ENCODE measurements at regions not wholly inside any gene's neighbourhood (a gene's known extent, or its start where the extent isn't known, plus 50 kb on each side); places are given as distances from the start of the nearest gene placed in this dataset.
A peak's percentile ranks its signal among the peaks of the same experiment; 100 is the strongest.

- DNase-seq (ENCODE audit: low spot score) = no peak
Observed at GRCh38 chr13:70385852-70386251, 277.6 kb upstream of the KLHL1 start.

- no peak for DNase-seq (ENCODE audit: low spot score)
Observed at GRCh38 chr13:70384156-70384555, 275.9 kb upstream of the KLHL1 start.

DNA sequence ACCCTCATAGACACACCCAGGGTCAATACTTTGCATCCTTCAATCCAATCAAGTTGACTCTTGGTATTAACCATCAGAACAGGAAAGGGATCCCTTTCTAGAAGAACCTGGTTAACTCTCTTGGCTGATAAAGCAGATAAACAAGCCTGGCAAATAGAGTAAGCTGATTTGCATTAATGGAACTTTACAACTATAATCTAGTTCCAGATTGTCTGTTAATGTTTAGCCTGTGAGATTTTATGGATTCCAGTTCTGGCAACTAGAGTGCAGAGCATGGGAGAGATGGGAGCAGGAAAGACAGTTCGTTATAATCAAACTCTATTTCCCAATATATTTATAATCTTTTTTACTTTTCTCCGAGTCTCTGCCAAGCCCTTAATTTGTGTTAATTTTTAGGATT, 272.6 kb upstream of the KLHL1 start:
- DNase-seq (ENCODE audit: low spot score) = no peak

GRCh38 chr13:70375718-70376117, 267.5 kb upstream of the KLHL1 start:
- no peak for DNase-seq (ENCODE audit: low spot score)

DNA sequence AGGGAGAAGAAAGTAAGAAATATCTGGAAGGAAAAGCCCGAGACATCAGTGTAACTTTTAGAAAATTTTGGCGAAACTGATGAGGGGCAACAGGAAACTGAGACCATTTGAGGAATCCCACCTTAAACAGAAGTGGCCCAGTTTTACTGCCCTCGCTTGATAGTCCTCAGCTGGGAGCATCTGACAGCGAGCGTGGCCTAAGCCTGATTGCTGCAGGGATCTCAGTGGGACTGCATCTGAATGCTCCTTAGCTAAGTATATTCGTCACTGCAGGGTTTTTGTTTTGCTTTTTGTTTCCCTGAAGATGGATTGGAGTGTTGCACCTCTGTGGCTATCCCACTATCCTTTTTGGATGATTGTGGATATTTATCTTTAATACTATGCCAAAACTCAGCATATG, 262.7 kb upstream of the KLHL1 start:
- no peak for DNase-seq (ENCODE audit: low spot score)

- no peak for DNase-seq (ENCODE audit: low spot score)
Observed at GRCh38 chr13:70366720-70367119, 258.5 kb upstream of the KLHL1 start.

DNA sequence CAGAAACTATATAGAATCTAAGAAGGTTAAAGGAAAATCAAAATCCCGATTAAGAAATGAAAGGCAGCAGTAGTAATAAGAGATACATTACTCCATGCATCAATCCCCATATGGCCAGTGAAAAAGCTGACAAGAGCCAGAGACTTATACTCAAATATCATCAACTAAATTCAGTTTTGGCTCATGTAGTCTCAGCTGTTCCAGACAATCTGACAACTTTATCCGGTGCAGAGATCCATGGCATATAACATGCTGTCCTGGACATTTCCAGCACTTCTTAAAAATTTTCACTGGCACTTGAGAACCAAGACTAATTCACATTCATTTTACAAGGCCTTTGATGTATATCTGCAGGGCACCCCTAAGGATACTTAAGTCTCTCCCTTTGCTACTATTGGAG, 255.7 kb upstream of the KLHL1 start:
- DNase-seq (ENCODE audit: low spot score) = no peak

DNA sequence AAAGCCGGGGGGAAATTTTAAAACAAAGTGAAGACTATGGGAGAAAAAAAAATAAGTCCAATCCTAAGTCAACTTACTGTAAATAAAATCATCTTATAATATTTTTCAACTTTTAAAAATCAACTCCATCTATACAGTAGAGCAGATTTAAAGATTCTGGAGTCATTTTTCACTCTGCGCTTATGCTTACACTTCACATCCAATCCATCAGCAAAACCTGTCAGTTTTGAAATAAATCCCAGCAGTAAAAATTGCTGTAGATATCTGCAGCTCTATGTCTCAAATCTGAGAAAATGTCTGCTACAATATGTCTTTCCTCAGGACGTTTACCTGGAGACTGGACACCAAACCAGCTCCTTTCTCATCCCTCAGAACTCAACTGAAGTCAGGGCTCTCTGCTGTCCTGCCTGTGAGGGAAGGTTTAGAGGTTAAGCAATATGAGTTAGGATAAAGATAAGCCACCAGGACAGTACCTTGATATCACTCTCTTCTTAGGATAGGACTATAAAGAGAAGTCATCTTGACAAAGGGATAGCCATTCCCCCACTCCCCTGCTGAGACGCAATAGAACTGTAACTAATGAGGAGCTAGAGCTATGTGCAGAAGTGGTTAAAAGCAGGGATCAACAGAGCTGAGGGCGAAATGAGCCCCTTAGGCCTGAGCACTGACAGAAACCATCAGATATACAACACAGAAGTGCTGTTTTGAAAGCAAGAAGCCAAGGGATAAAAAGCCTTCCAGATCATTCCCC, 254.7 kb upstream of the KLHL1 start:
- DNase-seq (ENCODE audit: low spot score) = no peak

- no peak for DNase-seq (ENCODE audit: low spot score)
Observed at GRCh38 chr13:70357031-70357430, 248.8 kb upstream of the KLHL1 start.

- no peak for DNase-seq (ENCODE audit: low spot score)
Observed at GRCh38 chr13:70353096-70353495, 244.8 kb upstream of the KLHL1 start.

DNA sequence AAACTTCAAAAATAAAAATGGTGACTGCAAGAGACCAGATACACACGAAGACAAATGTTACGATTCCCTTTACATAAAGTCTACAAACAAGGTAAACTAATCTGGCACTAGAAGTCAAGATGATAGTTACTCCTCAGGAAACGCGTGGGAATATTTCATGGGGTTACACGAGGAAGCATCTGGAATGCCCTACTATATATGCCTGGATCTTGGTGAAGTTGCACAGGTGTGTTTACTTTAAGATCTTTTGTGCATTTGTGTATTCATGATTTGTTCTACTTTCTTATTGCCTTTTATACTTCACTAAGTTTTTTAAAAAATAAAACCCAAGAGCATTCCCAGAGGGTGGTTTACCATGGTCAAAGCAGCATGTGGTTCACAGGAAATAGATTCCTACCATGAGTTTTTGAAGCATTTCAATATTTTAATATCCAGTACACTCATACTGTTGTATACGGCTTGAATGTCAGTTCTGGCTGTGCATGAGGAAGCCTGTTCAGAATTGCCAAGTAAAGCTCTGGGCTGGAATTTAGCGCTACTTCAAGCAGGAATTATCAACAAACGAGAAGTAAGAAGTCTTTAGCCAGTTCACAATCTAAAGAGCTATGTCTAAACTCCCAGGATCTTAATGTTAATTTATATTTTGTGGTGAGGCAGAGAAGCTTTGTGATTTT, 239.8 kb upstream of the KLHL1 start:
- DNase-seq (ENCODE audit: low spot score) = no peak

- no peak for DNase-seq (ENCODE audit: low spot score)
Observed at GRCh38 chr13:70339738-70340137, 231.5 kb upstream of the KLHL1 start.

DNA sequence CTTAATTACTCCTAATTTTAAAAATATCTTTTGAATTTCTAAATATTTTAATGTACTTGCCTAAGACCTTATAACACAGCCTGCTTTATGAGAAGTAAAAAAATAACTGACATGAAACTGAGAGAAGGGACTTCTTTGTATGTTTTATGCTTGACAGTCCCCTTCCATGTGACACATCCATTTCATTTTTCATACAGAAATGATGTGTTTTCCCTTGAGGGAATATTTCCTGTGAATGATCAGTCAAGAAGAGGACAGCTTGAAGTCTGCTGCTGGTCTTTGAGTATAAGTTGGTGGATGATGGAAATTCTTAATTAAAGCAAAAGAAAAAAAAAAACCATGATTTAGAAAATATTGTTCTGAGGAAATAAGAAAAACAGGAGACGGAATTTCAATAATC, 230.4 kb upstream of the KLHL1 start:
- DNase-seq (ENCODE audit: low spot score) = no peak

DNA sequence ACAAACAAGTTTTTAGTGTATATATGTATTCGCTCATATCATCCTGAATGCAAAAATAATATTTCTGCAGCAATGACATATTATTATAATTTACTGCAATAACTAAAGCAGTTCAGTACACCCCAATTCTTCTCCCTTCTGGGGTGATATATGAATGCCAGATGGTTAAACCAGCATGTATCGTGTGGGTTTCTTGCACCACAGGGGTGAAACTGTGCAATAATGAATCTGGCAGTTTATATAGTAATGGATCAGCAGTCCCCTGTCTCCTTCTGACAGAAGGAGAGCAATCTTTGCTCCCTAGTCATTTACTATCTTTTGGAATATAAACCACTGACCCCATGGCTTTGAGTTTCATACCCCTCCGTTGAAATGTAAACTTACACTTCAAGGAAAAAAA, 228.6 kb upstream of the KLHL1 start:
- no peak for DNase-seq (ENCODE audit: low spot score)

DNA sequence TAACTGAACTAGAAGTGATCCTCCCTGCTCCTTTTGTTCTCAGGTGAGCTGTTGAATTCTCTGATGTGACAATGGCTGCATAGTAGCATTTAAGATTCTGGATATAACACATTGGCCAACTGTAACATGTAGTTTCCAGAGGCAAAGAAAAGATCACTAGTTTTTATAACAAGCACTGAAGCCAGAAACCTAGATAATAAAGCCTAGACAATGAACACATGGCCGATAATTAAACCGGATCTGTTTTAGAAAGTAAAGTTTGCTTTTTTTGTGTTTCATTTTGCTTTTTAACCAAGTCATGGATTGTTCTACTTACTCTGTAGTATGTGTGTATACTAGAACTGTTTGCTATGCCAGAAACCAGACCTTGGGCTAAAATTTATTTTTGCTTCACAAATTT, 225.5 kb upstream of the KLHL1 start:
- no peak for DNase-seq (ENCODE audit: low spot score)

DNA sequence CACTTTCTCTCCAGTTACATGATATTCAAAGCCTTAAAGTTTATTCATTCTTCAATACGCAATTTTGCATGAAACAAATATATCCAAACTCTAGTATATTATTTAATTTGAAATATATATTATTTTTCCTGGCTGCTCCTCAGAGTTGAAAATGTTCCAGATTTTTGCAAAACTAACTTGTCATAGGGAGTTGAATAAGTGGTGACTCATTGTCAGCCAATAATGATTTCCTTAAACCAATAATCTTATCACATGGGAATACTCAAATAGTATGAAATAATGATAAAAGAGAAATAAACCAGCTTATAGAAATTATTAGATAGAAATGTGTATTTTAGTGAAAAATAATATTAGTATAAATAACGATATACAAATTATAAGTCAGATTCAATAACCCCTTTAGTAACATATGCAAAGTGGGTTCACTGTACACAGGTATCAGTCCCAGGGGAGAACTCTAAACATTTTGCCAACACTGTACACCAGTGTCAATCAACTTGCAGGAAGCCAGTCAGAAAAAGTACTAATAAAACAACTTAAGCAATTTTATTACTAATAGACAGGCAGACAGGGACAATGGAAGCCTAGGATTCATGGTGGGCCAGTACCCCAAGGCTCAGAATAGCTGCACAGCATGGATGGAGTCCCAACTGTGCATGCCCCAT, 222.6 kb upstream of the KLHL1 start:
- DNase-seq (ENCODE audit: low spot score) = no peak

DNA sequence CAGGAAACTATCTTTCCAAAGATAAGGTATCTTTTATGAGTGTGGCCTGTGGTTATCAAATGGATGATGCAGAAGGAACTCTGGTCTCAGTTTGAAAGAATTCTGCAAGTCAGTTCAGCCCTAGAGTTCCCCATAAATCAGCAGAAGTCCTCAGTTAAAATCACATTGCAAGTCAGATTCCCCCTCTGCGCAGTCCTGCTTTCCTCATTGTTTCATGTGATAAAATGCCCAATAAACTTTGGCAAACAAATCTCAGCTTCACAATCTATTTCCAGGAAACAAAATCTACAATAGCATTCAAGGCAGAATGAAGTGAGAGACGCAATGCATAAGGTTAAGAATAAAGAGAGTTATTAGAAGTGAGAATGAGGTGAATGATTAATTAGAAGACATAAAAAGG, 216.3 kb upstream of the KLHL1 start:
- no peak for DNase-seq (ENCODE audit: low spot score)

DNA sequence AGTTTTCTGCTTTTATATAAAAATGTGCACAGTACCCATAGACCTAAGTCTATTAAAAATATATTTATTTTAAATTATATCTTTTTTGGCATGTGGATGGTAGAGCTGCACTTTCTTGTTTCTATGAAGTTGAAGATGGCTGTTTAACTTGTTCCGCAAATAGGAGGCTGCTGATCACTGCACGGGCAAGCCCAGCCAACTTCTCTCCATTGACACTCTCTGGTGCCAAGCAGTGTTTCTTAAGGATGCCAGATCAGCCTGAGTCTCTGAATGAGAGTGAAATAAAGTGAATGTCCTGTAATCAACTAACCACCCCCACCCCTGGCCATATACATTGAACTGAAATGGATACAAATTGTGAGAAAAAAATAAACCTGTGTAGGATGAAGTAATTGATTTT, 202.9 kb upstream of the KLHL1 start:
- DNase-seq (ENCODE audit: low spot score) = no peak

DNA sequence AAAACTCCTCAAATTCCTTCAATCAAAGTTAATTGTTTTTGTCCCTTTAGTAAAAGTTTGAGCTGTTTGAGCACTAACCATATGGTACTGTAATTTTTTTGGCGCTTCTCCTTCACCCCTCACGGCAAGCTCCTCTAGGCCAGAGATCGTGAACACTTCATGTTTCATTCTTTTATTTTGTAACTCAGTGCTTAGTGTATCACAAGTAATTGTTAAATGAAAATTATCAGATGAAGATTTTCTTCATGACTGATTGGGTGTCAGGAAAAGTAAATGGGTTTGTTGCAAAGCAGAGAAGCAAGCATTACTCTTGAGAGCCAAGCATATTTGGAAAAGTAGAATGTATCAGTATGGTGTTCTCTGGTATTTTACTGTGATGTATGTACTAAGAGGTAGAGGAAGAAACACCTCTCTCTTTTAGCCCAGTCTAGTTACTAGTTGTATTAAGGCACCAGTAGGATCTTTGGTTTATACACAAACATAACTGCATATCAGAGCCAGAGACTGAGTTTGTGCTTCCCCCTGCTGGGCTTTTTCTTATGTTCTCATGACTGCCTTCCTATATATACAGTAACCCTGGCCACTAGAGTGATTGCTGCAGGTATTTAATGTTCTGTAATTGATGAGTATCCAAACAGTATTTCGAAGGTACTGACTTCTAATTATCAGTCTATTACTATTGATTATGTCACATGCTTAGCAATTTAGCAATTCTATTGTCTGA, 202.3 kb upstream of the KLHL1 start:
- peak; percentile 11 for DNase-seq (ENCODE audit: low spot score)

GRCh38 chr13:70297189-70297616, 189.0 kb upstream of the KLHL1 start:
- no peak for DNase-seq (ENCODE audit: low spot score)

DNA sequence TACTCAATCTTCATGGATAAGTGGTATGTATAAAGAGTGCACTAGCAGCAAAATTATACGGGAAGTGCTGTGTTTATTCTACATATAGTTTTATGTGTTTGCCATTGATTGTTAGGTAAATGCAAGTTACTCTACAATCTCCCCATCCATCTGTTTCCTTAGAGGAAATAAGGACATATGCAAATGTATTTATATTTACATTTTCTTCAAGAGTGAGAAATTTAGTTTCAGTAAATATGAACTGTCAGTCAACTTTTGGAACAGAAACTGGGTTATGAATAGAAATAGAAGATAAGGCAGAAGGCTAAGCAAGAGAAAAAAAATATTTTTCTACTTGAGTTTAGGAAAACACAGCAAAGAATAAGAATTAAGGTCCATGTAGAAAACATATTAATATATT, 176.1 kb upstream of the KLHL1 start:
- DNase-seq (ENCODE audit: low spot score) = no peak

DNA sequence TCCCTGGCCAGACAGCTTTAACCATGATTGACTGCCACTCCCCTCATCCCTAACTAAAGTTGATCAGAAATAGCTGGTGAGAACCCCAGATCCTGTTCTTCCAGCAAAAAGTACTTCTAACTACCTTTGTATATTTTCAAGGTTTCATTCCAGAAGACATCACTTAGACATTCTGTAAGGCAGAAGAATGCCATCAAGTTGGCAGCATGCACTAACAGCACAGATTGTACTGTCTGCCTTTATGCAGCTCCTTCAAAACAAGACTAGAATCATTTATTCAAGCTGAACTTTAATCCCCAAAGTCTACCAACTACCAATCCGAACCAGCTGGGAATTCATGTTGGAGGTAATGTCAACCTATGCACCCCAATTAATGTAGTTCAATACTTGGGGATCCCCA, 167.6 kb upstream of the KLHL1 start:
- no peak for DNase-seq (ENCODE audit: low spot score)

All from HuH-7.5 (cell line).